Ovary (tissue), 3 donors: ENCODE measurements at regions not wholly inside any gene's neighbourhood (a gene's known extent, or its start where the extent isn't known, plus 50 kb on each side); places are given as distances from the start of the nearest gene placed in this dataset.

Experiments
- EP300 ChIP-seq: sonication (generic); formaldehyde crosslinking; IDR thresholded peaks from one replicate; pipeline ENCODE4 v1.6.1; 2017; ENCODE audit warnings: antibody characterized with exemption
- POLR2A ChIP-seq: fragments of 450-650 bp; IDR thresholded peaks from one replicate; pipeline ENCODE4 v1.6.1; 2017; ENCODE audit warnings: antibody characterized with exemption, mild to moderate bottlenecking, moderate library complexity
- TF ChIP-seq, protein P1 (sequence below), 3 donors: fragments of 450-650 bp in 2 of 3; fragments of 200-600 bp in 1 of 3; IDR thresholded peaks; one replicate each; pipeline versions ENCODE4 v1.5.1 to v1.8.0; 2016 to 2022; ENCODE audit warnings: antibody characterized with exemption in 3 of 3, mild to moderate bottlenecking in 1 of 3
- donor health status: DM: no; HTN: no; CAD: no.

DNA sequence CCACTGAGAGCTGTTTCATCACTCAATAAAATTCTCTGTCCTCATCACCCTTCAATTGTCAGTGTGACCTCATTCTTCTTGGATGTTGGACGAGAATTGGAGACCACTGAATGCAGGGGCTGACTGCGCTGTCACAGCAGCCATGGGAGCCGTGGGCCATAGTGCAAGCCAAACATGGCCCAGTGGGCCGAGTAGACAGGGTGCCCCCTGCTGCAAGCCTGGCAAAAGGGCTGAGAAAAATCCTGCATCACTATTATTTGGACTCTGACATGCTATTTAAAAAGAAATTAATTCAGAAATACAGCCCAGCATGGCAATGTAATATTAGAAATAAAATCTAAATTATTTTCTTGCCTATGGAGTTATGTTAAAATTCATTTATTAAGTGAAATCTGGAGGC is 67.8 kb upstream of the FAM98A start:
- TF ChIP-seq POLR2A, result no peak
- TF ChIP-seq, protein P1, sequence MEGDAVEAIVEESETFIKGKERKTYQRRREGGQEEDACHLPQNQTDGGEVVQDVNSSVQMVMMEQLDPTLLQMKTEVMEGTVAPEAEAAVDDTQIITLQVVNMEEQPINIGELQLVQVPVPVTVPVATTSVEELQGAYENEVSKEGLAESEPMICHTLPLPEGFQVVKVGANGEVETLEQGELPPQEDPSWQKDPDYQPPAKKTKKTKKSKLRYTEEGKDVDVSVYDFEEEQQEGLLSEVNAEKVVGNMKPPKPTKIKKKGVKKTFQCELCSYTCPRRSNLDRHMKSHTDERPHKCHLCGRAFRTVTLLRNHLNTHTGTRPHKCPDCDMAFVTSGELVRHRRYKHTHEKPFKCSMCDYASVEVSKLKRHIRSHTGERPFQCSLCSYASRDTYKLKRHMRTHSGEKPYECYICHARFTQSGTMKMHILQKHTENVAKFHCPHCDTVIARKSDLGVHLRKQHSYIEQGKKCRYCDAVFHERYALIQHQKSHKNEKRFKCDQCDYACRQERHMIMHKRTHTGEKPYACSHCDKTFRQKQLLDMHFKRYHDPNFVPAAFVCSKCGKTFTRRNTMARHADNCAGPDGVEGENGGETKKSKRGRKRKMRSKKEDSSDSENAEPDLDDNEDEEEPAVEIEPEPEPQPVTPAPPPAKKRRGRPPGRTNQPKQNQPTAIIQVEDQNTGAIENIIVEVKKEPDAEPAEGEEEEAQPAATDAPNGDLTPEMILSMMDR (IDR thresholded peaks at IDR 0.05), result no peak
- TF ChIP-seq EP300, result no peak
